ENCODE measurements at regions not wholly inside any gene's neighbourhood (a gene's known extent, or its start where the extent isn't known, plus 50 kb on each side); places are given as distances from the start of the nearest gene placed in this dataset.
"Not testable (repeated sequence)": the region's sequence is repeated elsewhere in the genome, so short reads cannot be mapped to it uniquely, and the experiment has no call there.

DNA sequence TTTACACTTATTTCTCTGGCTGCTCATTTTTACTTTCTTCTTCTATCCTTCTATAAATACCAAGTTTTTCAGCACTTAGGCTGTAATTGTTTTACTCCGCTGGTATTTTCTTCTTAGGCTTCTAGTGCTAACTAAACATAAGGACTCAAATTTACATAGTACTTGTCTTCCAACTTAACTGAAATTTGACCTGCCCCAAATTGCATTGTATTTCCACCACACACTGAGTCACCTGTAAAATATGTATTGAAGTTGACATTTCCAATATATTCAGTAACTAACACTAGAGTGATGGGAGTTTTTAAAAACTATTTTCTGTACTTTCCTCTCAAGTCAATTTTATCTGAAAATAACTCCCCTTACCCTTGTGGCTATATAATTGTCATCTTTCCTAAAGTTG is 1794.1 kb upstream of the RAG2 start:
- DNase-seq, result no peak

DNA sequence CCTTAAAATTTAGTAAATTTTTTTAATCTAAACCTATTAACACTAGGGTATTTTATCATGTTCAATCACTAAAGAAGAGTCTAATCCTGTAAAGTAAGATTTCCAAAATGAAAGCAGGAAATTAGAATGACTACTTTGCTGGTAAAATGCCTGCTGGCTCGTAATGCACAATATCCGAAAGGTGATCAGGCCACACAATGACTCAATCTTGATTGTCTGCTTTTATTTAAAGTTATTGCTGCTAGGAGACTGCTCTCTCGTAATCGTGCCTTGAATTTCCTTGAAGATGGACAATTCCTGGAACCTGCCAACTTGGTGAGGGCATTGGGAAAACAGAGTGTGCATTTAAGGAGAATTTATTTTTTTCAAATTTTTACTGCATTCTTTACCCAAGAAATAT is 1786.5 kb upstream of the RAG2 start:
- DNase-seq, result no peak

- no peak for DNase-seq
These were observed 1767.2 kb upstream of the RAG2 start for GRCh38 chr11:38365274-38365673.

GRCh38 chr11:38356255-38356654 is 1758.2 kb upstream of the RAG2 start:
- DNase-seq, result no peak

- no peak for DNase-seq
These were observed 1747.2 kb upstream of the RAG2 start for GRCh38 chr11:38345286-38345685.

DNA sequence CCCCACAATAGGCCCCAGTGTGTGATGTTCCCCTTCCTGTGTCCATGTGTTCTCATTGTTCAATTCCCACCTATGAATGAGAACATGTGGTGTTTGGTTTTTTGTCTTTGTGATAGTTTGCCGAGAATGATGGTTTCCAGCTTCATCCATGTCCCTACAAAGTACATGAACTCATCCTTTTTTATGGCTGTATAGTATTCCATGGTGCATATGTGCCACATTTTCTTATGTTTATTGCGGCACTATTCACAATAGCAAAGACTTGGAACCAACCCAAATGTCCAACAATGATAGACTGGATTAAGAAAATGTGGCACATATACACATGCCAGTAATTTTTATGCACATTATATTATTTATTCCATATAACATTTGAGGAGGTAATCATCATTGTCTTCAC is 1743.6 kb upstream of the RAG2 start:
- not testable (repeated sequence) for DNase-seq

- DNase-seq, result no peak
These were observed 1741.9 kb upstream of the RAG2 start for GRCh38 chr11:38339835-38340440.

- not testable (repeated sequence) for DNase-seq
These were observed 1740.0 kb upstream of the RAG2 start for GRCh38 chr11:38338022-38338421.

DNA sequence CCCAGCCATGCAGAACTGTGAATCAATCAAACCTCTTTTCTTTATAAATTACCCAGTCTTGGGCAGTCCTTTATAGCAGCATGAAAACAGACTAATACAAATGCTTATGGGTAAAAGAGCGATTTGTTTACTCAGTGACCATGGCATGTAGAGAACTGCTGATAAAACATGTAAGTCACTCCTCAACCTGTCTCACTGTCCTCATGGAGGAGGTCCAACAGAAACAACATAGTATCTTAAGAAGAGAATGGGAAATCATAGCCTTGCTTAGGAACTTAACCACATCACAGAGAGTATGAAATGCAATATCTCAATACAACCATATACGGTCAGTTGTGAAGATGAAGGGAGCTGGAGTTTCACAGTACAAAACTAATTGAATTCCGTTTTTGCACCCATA is 1734.0 kb upstream of the RAG2 start:
- no peak for DNase-seq

- DNase-seq, result no peak
These were observed 1732.5 kb upstream of the RAG2 start for GRCh38 chr11:38330578-38330977.

- DNase-seq, result no peak
These were observed 1726.1 kb upstream of the RAG2 start for GRCh38 chr11:38323961-38324761.

DNA sequence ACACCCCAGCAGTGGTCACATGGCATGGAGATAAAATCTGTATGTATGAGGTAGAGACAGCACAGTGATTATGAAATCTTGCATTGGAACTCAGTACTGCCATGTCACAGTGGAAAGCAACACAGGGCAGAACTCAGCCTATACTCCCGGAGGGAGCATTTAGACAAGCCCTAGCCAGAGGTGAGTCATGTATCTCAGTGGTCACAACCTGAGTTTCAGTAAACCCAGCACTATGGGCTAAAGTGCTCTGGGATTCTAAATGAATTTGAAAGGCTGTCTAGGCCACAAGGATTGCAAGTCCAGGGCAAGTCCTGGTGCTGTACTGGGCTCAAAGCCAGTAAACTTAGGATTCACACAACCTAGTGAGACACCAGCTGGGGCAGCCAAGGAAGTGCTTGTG is 1717.1 kb upstream of the RAG2 start:
- no peak for DNase-seq

- DNase-seq, result no peak
These were observed 1709.4 kb upstream of the RAG2 start for GRCh38 chr11:38307455-38307854.

GRCh38 chr11:38305682-38306081 is 1707.6 kb upstream of the RAG2 start:
- DNase-seq, result no peak

DNA sequence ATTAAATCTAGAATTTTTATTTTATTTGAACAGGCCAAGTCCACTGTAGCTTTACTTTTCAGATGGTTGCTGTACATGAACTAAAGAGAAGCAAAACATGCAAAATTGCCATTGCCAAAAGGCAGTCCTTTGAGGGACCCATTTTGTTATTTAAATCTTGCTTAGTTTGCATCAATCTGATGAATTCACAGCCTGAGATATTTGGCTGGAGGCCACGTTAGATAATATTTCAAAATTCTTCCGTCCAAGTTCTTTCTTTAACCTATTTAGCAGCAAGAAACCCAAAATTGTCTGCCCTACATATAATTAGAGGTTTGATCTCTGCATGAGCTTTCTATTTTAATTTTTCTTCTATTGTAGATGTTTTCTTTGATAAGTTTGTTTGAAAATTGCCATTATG is 1706.9 kb upstream of the RAG2 start:
- DNase-seq, result no peak

GRCh38 chr11:38302564-38302963 is 1704.5 kb upstream of the RAG2 start:
- no peak for DNase-seq

- no peak for DNase-seq
These were observed 1702.5 kb upstream of the RAG2 start for GRCh38 chr11:38300570-38300969.

DNA sequence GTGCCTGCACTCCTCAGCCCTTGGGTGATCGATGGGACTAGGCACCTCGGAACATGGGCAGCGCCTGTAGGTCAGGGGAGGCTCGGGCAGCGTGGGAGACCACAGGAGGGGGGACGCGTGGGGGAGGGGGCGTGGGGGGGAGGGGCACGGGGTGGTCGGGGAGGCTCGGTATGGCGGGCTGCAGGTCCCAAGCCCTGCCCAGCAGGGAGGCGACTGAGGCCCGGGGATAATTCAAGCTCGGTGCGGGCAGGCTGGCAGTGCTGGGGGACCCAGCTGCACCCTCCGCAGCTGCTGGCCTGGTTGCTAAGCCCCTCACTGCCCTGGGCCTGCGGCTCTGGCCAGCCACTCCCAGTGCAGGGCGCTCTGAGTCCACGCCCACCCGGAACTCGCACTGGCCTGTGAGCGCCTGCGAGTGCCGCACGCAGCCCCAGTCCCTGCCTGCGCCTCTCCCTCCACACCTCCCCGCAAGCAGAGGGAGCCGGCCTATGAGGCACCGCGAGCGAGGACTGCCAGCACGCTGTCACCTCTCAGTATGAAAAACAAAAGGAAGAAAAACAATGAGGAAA is 1698.3 kb upstream of the RAG2 start:
- no peak for DNase-seq

DNA sequence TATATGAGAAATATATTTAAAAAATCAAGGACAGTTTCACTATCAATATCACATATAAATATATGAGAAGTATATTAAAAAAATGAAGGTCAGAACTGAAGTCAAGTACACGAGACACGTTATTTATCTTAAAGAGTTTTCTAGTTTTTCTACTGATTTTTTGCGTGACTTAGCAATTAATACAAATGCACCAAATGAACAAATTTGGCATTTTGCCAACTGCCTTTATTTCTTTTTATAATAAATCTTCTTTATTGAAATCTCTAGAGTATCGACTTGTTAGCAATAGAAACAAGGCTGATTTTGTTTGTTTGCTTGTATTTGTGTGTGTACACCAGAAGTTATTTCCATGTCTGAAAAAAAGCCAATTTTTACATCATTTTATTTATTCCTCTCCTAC is 1684.7 kb upstream of the RAG2 start:
- DNase-seq, result no peak

GRCh38 chr11:38278457-38279141 is 1680.6 kb upstream of the RAG2 start:
- DNase-seq, result no peak

- DNase-seq, result no peak
These were observed 1676.0 kb upstream of the RAG2 start for GRCh38 chr11:38274031-38274430.

- DNase-seq, result no peak
These were observed 1674.3 kb upstream of the RAG2 start for GRCh38 chr11:38272376-38272775.

DNA sequence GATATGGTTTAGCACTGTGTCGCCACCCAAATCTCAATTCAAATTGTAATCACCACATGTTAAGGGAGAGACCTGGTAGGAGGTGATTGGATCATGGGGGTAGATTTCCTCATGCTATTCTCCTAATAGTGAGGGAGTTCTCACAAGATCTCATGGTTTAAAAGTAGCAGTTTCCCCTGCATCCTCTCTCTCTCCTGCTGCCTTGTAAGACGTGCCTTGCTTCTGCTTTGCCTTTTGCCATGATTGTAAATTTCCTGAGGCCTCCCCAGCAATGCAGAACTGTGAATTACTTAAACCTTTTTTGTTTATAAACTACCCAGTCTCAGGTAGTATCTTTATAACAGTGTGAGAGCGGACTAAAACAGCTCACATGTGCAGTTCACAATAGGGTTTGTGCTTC is 1668.7 kb upstream of the RAG2 start:
- DNase-seq, result no peak

DNA sequence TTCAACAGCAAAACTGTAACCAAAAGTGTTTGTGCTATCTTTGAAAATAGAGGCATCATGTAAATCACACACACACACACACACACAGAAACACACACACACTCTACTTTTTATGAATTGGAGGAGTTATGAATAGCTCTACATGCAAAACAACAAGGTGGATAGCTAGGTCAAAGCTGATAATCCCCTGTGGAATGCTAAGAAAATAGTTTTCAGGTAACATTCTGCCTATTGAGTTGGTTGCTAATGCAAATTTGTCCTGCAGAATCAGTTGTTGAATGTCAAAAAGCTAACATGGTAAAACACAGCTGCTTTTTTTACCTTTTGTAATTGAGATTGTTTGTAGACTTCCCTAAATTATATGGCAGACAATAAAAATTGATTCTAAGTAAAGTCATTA is 1658.4 kb upstream of the RAG2 start:
- no peak for DNase-seq
